ENCODE measurements at regions not wholly inside any gene's neighbourhood (a gene's known extent, or its start where the extent isn't known, plus 50 kb on each side); places are given as distances from the start of the nearest gene placed in this dataset.

DNA sequence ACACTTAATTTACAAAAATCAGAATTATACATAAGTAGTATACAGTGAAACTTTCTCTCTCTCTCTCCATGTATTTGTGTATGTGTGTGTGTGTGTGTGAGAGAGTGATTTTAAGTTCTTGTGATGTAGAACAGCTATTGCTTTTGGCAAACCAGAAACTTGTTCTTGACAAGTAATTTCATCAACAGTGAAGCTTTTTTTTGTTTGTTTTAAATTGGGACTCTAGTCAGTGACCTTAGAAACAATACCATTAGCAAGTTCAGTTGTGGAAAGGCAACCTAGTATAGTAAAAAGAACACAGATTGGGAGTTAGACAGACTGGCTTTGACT lies 319.1 kb downstream of the PTEN start:
- H3K9me3 ChIP-seq, result no peaks in the 10 kb centered on the region
- DNase-seq, result no peak
- H3K4me3 ChIP-seq, result no peak overlapping the region
- H3K4me1 ChIP-seq, result no peaks in the 10 kb centered on the region
- TF ChIP-seq, protein P1, sequence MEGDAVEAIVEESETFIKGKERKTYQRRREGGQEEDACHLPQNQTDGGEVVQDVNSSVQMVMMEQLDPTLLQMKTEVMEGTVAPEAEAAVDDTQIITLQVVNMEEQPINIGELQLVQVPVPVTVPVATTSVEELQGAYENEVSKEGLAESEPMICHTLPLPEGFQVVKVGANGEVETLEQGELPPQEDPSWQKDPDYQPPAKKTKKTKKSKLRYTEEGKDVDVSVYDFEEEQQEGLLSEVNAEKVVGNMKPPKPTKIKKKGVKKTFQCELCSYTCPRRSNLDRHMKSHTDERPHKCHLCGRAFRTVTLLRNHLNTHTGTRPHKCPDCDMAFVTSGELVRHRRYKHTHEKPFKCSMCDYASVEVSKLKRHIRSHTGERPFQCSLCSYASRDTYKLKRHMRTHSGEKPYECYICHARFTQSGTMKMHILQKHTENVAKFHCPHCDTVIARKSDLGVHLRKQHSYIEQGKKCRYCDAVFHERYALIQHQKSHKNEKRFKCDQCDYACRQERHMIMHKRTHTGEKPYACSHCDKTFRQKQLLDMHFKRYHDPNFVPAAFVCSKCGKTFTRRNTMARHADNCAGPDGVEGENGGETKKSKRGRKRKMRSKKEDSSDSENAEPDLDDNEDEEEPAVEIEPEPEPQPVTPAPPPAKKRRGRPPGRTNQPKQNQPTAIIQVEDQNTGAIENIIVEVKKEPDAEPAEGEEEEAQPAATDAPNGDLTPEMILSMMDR (IDR thresholded peaks at IDR 0.05), result no peak
- no peak for TF ChIP-seq POLR2A (IDR thresholded peaks at IDR 0.05)
- no peaks in the 10 kb centered on the region for H3K27me3 ChIP-seq
- no peaks in the 10 kb centered on the region for H3K36me3 ChIP-seq
- H3K27ac ChIP-seq, result no peak overlapping the region

DNA sequence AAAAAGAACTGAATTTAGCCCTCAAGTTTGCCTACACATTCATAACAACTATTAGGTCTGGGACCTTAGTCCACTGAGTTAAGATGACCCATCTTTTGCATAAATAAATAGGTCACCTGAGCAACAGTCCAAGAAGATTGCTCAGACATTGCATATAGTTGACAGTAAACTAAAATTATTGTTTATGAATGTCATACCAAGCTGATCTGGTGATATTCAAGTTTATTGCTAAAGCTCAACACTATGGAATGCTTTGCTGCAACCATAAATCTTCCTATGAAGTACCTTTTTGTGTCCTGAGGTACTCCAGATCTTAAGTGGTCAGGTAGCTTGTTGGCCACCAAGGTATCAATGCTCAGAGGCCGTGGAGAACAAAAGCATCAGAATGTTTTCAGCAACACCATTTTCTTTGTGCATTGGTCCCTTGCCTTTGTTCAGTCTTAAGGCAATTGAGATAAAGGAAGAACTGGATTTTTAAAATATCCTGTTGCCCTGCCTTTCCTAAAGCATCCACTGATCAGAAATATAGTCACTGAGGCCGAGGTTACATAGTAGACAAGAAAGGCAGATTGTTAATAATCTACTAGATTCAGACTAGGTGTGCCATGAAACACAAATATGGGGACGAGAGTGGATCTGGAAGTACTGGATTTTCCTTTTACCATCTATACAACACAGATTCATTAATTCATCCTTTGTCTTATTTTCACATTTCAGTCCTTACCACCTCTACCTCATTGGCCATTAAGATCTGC lies 321.3 kb downstream of the PTEN start:
- Histone ChIP-seq H3K36me3 (no peaks in the 10 kb centered on the region), H3K4me1 (no peaks in the 10 kb centered on the region), H3K4me3 (no peak overlapping the region), H3K9me3 (no peaks in the 10 kb centered on the region), H3K27ac (no peak overlapping the region), H3K27me3 (no peaks in the 10 kb centered on the region)
- TF ChIP-seq POLR2A (IDR thresholded peaks at IDR 0.05), result no peak
- TF ChIP-seq, protein P1 (IDR thresholded peaks at IDR 0.05), result no peak
- no peak for DNase-seq

DNA sequence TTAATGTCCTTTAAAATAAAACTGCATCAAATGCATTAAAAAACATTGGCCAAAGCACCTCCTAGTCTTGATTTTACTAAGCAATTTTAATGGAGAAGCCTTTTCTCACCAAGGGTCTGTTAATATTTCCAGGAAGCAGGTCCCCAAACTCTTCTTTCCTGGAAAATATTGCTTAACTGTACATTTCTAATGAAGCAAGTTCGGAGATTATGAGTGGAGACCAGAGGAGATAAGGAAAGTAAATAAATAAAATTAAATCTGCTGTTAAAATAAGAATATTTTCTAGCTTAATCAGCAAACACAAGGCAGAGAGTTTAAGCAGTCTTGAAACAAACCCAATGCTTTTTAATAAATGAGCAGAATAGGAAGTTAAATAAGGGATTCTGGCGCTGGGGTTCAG lies 322.4 kb downstream of the PTEN start:
- Histone ChIP-seq H3K9me3 (no peaks in the 10 kb centered on the region), H3K27ac (no peak overlapping the region), H3K27me3 (no peaks in the 10 kb centered on the region), H3K36me3 (no peaks in the 10 kb centered on the region), H3K4me3 (no peak overlapping the region), H3K4me1 (no peaks in the 10 kb centered on the region)
- TF ChIP-seq POLR2A (IDR thresholded peaks at IDR 0.05), result no peak
- TF ChIP-seq, protein P1 (IDR thresholded peaks at IDR 0.05), result no peak
- DNase-seq, result no peak

DNA sequence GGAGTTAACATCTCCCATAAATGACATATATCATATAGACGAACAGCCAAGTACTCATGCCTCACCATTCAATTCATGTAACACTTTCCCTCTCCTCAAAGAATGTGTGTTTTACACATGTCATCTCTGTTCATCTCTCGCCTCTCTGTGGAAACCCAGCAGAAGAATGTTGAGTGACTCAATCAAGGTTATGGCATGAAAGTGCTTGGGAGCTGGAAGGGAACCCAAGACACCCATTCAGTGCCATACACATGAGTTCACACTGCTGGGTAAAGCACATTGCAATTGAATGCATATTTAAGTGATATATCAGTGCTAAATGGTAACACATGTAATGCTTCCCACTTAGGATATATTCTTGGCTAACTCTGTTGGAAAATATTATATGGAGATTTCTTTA lies 322.9 kb downstream of the PTEN start:
- Histone ChIP-seq H3K9me3 (no peaks in the 10 kb centered on the region), H3K4me3 (no peak overlapping the region), H3K4me1 (no peaks in the 10 kb centered on the region), H3K27ac (no peak overlapping the region), H3K36me3 (no peaks in the 10 kb centered on the region), H3K27me3 (no peaks in the 10 kb centered on the region)
- no peak for DNase-seq
- TF ChIP-seq, protein P1 (IDR thresholded peaks at IDR 0.05), result no peak
- TF ChIP-seq POLR2A (IDR thresholded peaks at IDR 0.05), result no peak

DNA sequence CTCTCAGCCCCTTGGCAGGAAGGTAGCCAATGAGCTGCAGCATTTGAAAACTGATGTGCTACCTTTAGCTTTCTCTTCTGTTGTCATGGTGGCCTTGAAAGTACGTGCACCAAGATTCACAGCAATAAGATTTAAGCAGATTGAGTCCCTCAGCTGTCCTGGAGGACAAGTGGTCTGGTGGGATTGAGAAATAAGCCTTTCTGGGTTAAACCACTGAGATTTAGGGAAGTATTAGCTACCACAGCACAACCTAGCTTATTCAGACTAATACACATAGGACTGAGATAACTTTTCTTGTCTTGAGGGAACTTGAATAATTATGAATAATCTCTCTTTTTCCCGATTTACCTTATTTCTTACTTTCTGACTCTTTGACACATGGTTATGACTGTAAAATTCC lies 324.0 kb downstream of the PTEN start:
- Histone ChIP-seq H3K36me3 (no peaks in the 10 kb centered on the region), H3K4me3 (no peak overlapping the region), H3K27me3 (no peaks in the 10 kb centered on the region), H3K9me3 (no peaks in the 10 kb centered on the region), H3K4me1 (no peaks in the 10 kb centered on the region), H3K27ac (no peak overlapping the region)
- no peak for TF ChIP-seq POLR2A (IDR thresholded peaks at IDR 0.05)
- TF ChIP-seq, protein P1 (IDR thresholded peaks at IDR 0.05), result no peak
- no peak for DNase-seq

DNA sequence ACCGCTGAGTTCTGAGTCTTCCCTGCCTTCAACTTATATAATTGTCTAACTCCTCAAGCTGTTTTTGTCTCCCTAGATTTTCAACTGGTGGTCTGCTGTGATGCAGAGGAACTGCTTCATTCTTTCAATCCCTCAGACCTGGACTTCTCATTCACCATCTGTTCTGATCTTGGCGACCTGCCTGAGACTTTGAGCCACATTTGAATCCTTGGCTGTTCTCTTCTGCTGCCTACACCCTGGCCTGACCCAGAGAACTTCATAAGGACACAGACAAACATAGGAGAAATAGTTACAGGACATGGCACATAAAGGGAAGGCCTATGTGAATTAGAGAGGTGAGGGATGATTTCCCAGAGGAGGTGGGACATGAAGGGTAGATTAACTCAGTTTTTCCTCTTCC lies 326.7 kb downstream of the PTEN start:
- TF ChIP-seq POLR2A (IDR thresholded peaks at IDR 0.05), result no peak
- TF ChIP-seq, protein P1 (IDR thresholded peaks at IDR 0.05), result no peak
- no peak for DNase-seq
- H3K4me3 ChIP-seq, result no peak overlapping the region
- H3K27ac ChIP-seq, result no peak overlapping the region
- no peaks in the 10 kb centered on the region for H3K36me3 ChIP-seq
- H3K9me3 ChIP-seq, result no peaks in the 10 kb centered on the region
- H3K4me1 ChIP-seq, result no peaks in the 10 kb centered on the region
- no peaks in the 10 kb centered on the region for H3K27me3 ChIP-seq

All from Peyer's patch (tissue), 4 donors.